ENCODE measurements at regions not wholly inside any gene's neighbourhood (a gene's known extent, or its start where the extent isn't known, plus 50 kb on each side); places are given as distances from the start of the nearest gene placed in this dataset.
"Not testable (repeated sequence)": the region's sequence is repeated elsewhere in the genome, so short reads cannot be mapped to it uniquely, and the experiment has no call there.

DNA sequence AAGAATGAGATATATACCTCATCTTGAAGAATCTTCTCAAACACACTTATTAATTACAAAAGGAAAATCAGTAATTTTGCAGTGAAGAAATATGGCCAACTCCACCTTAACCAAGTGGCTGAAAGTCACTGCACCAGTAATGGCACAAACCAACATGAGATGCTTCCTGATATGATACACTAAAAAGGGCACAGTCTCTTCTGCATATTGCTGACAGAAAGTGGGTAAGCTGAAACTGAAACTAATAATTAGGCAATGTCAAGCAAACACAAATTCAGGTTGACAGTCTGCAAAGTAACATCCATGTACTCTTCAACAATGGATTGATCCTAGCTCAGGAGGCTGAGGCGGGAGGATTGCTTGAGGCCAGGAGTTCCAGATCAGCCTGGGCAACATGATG, 56.1 kb downstream of the ZNF22 start:
- H3K4me3 ChIP-seq (ENCODE audit: low read depth, low read length); H3K9me3 ChIP-seq (ENCODE audit: control insufficient read depth, insufficient read depth, low read length); CTCF ChIA-PET; DNase-seq (ENCODE audit: low read depth, low spot score); H3K27me3 ChIP-seq (ENCODE audit: control insufficient read depth, insufficient read depth, low read length); POLR2A ChIA-PET; H3K27ac ChIP-seq (ENCODE audit: low read depth, low read length): not testable (repeated sequence)

DNA sequence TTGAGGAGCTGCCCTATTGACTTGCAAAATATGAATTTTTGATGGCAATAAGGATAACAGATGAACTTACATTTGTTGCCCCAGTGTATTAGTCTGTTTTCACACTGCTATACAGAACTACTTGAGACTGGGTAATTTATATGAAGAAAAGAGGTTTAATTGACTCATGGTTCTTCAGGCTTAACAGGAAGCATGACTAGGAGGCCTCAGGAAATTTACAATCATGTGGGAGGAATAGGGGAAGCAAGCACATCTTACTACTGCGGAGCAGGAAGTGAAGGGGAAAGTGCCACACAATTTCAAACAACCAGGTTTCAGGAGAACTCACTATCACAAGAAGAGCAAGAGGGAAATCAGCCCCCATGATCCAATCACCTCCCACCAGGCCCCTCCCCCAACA, 57.9 kb downstream of the ZNF22 start:
- CTCF ChIA-PET, result interaction anchor here (0.7 kb wide), 1 partner anchor 192 kb away, joined by 3 read pairs; no protein-coding TSS in a partner anchor
- POLR2A ChIA-PET, result no interaction called here
- TF ChIP-seq, protein P1, sequence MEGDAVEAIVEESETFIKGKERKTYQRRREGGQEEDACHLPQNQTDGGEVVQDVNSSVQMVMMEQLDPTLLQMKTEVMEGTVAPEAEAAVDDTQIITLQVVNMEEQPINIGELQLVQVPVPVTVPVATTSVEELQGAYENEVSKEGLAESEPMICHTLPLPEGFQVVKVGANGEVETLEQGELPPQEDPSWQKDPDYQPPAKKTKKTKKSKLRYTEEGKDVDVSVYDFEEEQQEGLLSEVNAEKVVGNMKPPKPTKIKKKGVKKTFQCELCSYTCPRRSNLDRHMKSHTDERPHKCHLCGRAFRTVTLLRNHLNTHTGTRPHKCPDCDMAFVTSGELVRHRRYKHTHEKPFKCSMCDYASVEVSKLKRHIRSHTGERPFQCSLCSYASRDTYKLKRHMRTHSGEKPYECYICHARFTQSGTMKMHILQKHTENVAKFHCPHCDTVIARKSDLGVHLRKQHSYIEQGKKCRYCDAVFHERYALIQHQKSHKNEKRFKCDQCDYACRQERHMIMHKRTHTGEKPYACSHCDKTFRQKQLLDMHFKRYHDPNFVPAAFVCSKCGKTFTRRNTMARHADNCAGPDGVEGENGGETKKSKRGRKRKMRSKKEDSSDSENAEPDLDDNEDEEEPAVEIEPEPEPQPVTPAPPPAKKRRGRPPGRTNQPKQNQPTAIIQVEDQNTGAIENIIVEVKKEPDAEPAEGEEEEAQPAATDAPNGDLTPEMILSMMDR (IDR thresholded peaks at IDR 0.05; ENCODE audit: low read depth, low read length), result no peak
- Histone ChIP-seq H3K27ac (ENCODE audit: low read depth, low read length) (no peak overlapping the region), H3K4me3 (ENCODE audit: low read depth, low read length) (no peak overlapping the region), H3K27me3 (ENCODE audit: control insufficient read depth, insufficient read depth, low read length) (peaks cover 4% of the 10 kb centered on the region), H3K9me3 (ENCODE audit: control insufficient read depth, insufficient read depth, low read length) (no peaks in the 10 kb centered on the region)
- no peak for DNase-seq (ENCODE audit: low read depth, low spot score)

DNA sequence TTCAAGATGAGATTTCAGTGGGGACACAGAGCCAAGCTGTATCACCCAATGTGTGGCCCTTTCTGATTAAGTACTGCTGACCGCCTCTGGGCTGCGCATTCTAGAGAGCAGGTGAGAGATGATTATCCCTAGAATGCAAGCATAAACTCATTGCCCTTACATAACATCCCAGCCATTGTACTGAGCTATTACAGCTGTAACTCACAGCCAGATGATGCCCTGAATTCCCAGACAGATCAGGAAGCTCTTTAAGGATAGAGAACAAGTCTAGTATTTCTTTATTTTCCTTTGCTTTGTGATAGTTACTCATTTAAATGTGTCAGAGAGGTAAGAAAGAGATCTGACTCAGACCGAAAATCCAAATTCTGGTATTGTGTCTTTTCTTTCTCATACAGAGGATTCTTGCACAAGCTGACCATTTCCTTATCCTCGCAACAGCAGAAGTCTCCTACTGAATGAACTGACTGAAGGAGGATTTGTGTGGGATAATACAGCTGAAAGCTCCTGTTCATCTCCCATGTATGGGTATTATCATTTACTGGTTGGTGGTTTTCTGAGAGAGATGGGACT, 58.4 kb downstream of the ZNF22 start:
- Histone ChIP-seq H3K4me3 (ENCODE audit: low read depth, low read length) (no peak overlapping the region), H3K27ac (ENCODE audit: low read depth, low read length) (no peak overlapping the region), H3K9me3 (ENCODE audit: control insufficient read depth, insufficient read depth, low read length) (no peaks in the 10 kb centered on the region), H3K27me3 (ENCODE audit: control insufficient read depth, insufficient read depth, low read length) (peaks cover 4% of the 10 kb centered on the region)
- TF ChIP-seq, protein P1 (IDR thresholded peaks at IDR 0.05; ENCODE audit: low read depth, low read length), result no peak
- CTCF ChIA-PET, result interaction anchor here (0.7 kb wide), 1 partner anchor 191 kb away, joined by 3 read pairs; no protein-coding TSS in a partner anchor
- POLR2A ChIA-PET, result no interaction called here
- no peak for DNase-seq (ENCODE audit: low read depth, low spot score)

DNA sequence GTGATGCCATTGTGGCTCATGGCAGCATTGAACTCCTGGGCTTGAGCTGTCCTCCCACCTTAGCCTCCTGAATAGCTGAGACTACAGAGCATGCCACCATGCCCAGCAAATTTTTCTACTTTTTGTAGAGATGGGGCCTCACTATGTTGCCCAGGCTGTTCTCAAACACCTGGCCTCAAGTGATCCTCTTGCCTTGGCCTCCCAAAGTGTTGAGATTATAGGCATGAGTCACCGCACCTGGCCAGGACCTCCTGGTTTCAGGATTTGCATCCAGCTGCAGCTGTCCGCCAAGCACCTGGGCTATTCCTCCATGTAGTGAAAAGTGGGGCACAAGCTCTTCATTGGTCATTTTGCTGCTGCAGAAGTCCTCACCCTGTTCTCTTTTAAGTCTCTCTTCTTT, 58.9 kb downstream of the ZNF22 start:
- ChIA-PET POLR2A (no interaction called here), CTCF (no interaction called here)
- no peaks in the 10 kb centered on the region for H3K9me3 ChIP-seq (ENCODE audit: control insufficient read depth, insufficient read depth, low read length)
- H3K27ac ChIP-seq (ENCODE audit: low read depth, low read length), result no peak overlapping the region
- H3K4me3 ChIP-seq (ENCODE audit: low read depth, low read length), result no peak overlapping the region
- H3K27me3 ChIP-seq (ENCODE audit: control insufficient read depth, insufficient read depth, low read length), result peaks cover 4% of the 10 kb centered on the region
- no peak for DNase-seq (ENCODE audit: low read depth, low spot score)
- TF ChIP-seq, protein P1 (IDR thresholded peaks at IDR 0.05; ENCODE audit: low read depth, low read length), result no peak

DNA sequence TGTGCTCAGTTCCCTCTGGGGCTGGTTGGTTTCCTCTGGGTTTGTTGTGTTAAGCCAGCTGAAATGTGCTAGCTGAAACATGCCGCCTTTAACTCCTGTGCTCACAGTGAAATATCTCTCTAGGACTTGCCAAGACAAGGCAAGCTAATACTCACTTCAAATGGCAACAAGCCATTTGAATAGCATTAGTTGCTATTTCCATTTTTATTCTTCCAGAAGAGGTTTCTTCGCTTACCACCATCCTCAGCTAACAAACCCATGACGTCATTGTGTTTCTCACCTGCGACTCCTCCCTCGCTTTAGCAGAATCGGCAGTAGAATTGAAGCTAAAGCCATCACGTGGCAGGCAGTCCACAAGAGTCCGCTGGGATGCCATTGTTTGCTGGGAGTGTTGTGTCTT, 61.3 kb downstream of the ZNF22 start:
- CTCF ChIA-PET, result no interaction called here

More for the DNA sequence above, 61.3 kb downstream of the ZNF22 start:
- no peak for DNase-seq (ENCODE audit: low read depth, low spot score)
- POLR2A ChIA-PET, result no interaction called here
- H3K9me3 ChIP-seq (ENCODE audit: control insufficient read depth, insufficient read depth, low read length), result no peaks in the 10 kb centered on the region
- TF ChIP-seq, protein P1 (IDR thresholded peaks at IDR 0.05; ENCODE audit: low read depth, low read length), result no peak
- no peak overlapping the region for H3K27ac ChIP-seq (ENCODE audit: low read depth, low read length)
- H3K27me3 ChIP-seq (ENCODE audit: control insufficient read depth, insufficient read depth, low read length), result no peaks in the 10 kb centered on the region
- no peak overlapping the region for H3K4me3 ChIP-seq (ENCODE audit: low read depth, low read length)
